Calu3 (cell line): ENCODE measurements at regions not wholly inside any gene's neighbourhood (a gene's known extent, or its start where the extent isn't known, plus 50 kb on each side); places are given as distances from the start of the nearest gene placed in this dataset.

ENCODE experiments used
- BruUV-seq: library from RNA; stranded (reverse); fragments of 400-500 nt; replicated peaks from 2 replicates; lab custom pipeline; 2021; lab: Mats Ljungman, UMichigan
- CTCF ChIA-PET: fragments of 300-600 bp; sonication (Branson Sonifier 250); formaldehyde crosslinking; loops from one replicate; lab custom pipeline; 2022; ENCODE audit warnings: antibody characterized with exemption; lab: Charles Lee
- DNase-seq: peaks from one replicate; pipeline ENCODE4 v3.0.0; 2022
- H3K27ac Mint-ChIP-seq: one replicate; pipeline ENCODE4 v1.8.0; 2022; ENCODE audit warnings: mixed read lengths; ENCODE audit not compliant: unreplicated experiment
- H3K27me3 Mint-ChIP-seq: one replicate; pipeline ENCODE4 v1.8.0; 2022; ENCODE audit warnings: mixed read lengths; ENCODE audit not compliant: unreplicated experiment
- H3K36me3 Mint-ChIP-seq: one replicate; pipeline ENCODE4 v1.8.0; 2022; ENCODE audit warnings: mild to moderate bottlenecking, moderate library complexity, mixed read lengths; ENCODE audit not compliant: insufficient read depth, unreplicated experiment
- H3K4me1 Mint-ChIP-seq: one replicate; pipeline ENCODE4 v1.8.0; 2022; ENCODE audit warnings: mild to moderate bottlenecking, low read depth, mixed read lengths; ENCODE audit not compliant: unreplicated experiment
- H3K4me3 Mint-ChIP-seq: one replicate; pipeline ENCODE4 v1.8.0; 2022; ENCODE audit warnings: mild to moderate bottlenecking, low read depth, moderate library complexity, mixed read lengths; ENCODE audit not compliant: unreplicated experiment
- H3K9me3 Mint-ChIP-seq: one replicate; pipeline ENCODE4 v1.8.0; 2022; ENCODE audit warnings: low read depth, mixed read lengths; ENCODE audit not compliant: unreplicated experiment
- CTCF ChIP-seq: fragments of 200-600 bp; IDR thresholded peaks from one replicate; pipeline ENCODE4 v1.8.0; 2022; ENCODE audit warnings: antibody characterized with exemption; ENCODE audit not compliant: unreplicated experiment
- intact Hi-C: fragments of 100-400 bp; cut with micrococcal nuclease; formaldehyde crosslinking; loops from one replicate; pipeline ENCODE4 v1.10.0; 2022; ENCODE audit not compliant: unreplicated experiment

DNA sequence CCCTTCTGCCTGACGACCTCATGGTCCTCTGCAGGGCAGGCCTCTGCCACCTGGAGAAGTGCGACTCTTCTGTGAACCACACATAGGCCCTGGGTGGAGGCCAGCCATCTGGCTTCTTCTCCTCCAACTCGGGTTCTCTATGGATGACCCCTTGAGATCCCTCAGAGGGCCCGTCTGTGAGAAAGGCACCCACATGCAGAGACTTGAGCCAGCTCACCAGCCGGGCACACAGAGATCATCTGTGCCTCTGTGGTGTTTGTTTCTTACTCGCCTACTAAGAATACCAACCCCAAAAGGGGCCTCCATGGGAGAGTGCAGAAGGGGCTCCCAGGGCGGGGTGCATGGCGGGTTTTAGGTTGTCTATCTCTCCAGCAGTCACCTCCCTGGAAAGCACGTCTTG lies 176.5 kb upstream of the SALL3 start:
- H3K36me3 Mint-ChIP-seq, result no peaks in the 10 kb centered on the region
- intact Hi-C loops, result no loop called here
- TF ChIP-seq CTCF, result no peak
- no peak overlapping the region for H3K4me3 Mint-ChIP-seq
- H3K9me3 Mint-ChIP-seq, result peaks cover 6% of the 10 kb centered on the region
- CTCF ChIA-PET, result no interaction called here
- no peaks in the 10 kb centered on the region for H3K4me1 Mint-ChIP-seq
- no peak overlapping the region for H3K27ac Mint-ChIP-seq
- no peaks in the 10 kb centered on the region for H3K27me3 Mint-ChIP-seq
- no peak for DNase-seq
- no TSS peak for BruUV-seq

DNA sequence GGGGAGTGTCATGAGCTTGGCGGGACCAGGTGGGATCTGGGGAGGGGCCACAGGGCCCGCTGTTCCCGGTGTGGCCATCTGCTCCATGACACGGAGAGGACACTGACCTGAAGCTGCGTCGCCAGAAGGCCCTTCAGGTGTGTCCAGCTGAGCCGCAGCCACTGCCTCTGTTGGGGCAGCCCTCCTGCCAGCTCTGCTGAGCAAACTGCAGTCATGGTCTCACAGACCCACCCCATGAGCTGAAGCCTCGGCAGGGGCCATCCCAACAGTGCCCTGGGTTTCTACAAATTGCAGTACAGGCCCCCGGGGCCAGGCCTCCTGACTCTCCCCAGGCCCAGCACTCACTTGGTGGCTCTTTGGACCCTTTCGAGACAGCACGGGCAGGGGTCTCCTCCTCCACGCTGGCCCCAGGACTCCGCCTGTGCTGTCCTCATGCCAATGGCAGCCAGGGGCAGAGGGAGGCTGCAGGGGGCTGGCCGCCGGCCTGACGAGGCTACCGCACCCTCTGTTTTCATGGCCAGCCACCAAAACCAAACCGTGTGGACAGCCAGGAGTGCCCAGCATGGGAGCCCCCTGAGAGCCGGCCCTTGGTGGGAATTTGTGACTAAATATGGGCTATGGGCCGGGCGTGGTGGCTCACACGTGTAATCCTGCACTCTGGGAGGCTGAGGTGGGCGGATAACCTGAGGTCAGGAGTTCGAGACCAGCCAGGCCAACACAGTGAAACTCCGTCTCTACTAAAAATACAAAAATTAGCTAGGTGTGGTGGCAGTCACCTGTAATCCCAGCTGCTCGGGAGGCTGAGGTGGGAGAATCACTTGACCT lies 175.2 kb upstream of the SALL3 start:
- TF ChIP-seq CTCF, result no peak
- no peaks in the 10 kb centered on the region for H3K36me3 Mint-ChIP-seq
- H3K4me3 Mint-ChIP-seq, result no peak overlapping the region
- BruUV-seq, result no TSS peak
- H3K27me3 Mint-ChIP-seq, result no peaks in the 10 kb centered on the region
- no peak for DNase-seq
- CTCF ChIA-PET, result no interaction called here
- no peak overlapping the region for H3K27ac Mint-ChIP-seq
- peaks cover 3% of the 10 kb centered on the region for H3K9me3 Mint-ChIP-seq
- H3K4me1 Mint-ChIP-seq, result no peaks in the 10 kb centered on the region
- intact Hi-C loops, result no loop called here

- Mint-ChIP-seq H3K4me3 (no peak overlapping the region), H3K9me3 (no peaks in the 10 kb centered on the region), H3K27ac (no peak overlapping the region), H3K27me3 (no peaks in the 10 kb centered on the region), H3K36me3 (peaks cover 3% of the 10 kb centered on the region), H3K4me1 (no peaks in the 10 kb centered on the region)
- CTCF ChIA-PET, result no interaction called here
- no peak for DNase-seq
- BruUV-seq, result no TSS peak
- TF ChIP-seq CTCF, result no peak
- intact Hi-C loops, result no loop called here
Measured at GRCh38 chr18:78805840-78806239, 173.8 kb upstream of the SALL3 start.

DNA sequence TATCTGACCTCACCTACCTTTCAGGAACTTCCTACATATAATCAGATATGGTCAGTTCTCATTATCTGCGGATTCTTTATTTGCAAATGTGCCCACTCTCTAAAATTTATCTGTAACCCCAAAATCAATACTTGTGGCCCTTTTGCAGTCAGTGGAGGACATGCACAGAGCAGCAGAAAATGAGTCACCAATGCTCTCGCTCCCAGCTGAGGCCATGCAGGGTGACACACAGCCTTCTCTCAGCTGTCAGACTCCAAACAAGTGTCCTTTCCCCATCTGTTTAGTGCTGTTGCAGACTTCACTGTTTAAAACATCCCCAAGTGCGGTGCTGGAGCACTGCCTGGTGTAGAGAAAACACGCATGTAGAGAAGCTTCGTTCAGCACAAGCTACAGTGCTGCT lies 171.9 kb upstream of the SALL3 start:
- Mint-ChIP-seq H3K27ac (no peak overlapping the region), H3K9me3 (peaks cover 5% of the 10 kb centered on the region), H3K4me3 (no peak overlapping the region), H3K27me3 (no peaks in the 10 kb centered on the region), H3K36me3 (peaks cover 3% of the 10 kb centered on the region), H3K4me1 (no peaks in the 10 kb centered on the region)
- no peak for TF ChIP-seq CTCF
- no peak for DNase-seq
- CTCF ChIA-PET, result no interaction called here
- BruUV-seq, result no TSS peak
- intact Hi-C loops, result no loop called here
